CD14-positive monocyte (primary cell): ENCODE measurements at regions not wholly inside any gene's neighbourhood (a gene's known extent, or its start where the extent isn't known, plus 50 kb on each side); places are given as distances from the start of the nearest gene placed in this dataset.

ENCODE experiments used
- DNase-seq, 3 donors: peaks; one replicate each; pipeline ENCODE4 v3.0.0-alpha.2; 2011 to 2022
- H2AFZ ChIP-seq: 2 replicates; pipeline ENCODE4 v1.6.0; 2012; ENCODE audit warnings: mild to moderate bottlenecking, low read depth, low read length, inconsistent platforms; ENCODE audit not compliant: insufficient read depth, poor library complexity, severe bottlenecking
- H3K27ac ChIP-seq, 2 donors: 1 replicate in 1 of 2; 2 replicates in 1 of 2; pipeline ENCODE4 v1.5.1; 2012 to 2013; ENCODE audit warnings: low read length in 2 of 2, control low read depth in 1 of 2, inconsistent platforms in 1 of 2, low read depth in 1 of 2, mild to moderate bottlenecking in 1 of 2
- H3K27me3 ChIP-seq, 2 donors: one replicate each; pipeline versions ENCODE4 v1.6.0 to v1.6.1; 2011 to 2013; ENCODE audit warnings: low read length in 2 of 2; ENCODE audit not compliant: control insufficient read depth in 2 of 2, insufficient read depth in 2 of 2
- H3K36me3 ChIP-seq, 2 donors: replicated peaks in 1 of 2; 1 replicate in 1 of 2; 2 replicates in 1 of 2; pipeline versions ENCODE4 v1.5.1 to v1.6.1; 2012 to 2013; ENCODE audit warnings: low read length in 2 of 2, control low read depth in 1 of 2, inconsistent platforms in 1 of 2, mild to moderate bottlenecking in 1 of 2; ENCODE audit not compliant: insufficient read depth in 2 of 2, control insufficient read depth in 1 of 2
- H3K4me1 ChIP-seq, 2 donors: 1 replicate in 1 of 2; 2 replicates in 1 of 2; pipeline versions ENCODE4 v1.5.1 to v1.6.1; 2012 to 2013; ENCODE audit warnings: low read length in 2 of 2, control low read depth in 1 of 2, inconsistent platforms in 1 of 2, mild to moderate bottlenecking in 1 of 2, moderate library complexity in 1 of 2; ENCODE audit not compliant: insufficient read depth in 2 of 2, control insufficient read depth in 1 of 2
- H3K4me2 ChIP-seq: replicated peaks from 2 replicates; pipeline ENCODE3; 2012; ENCODE audit warnings: low read length, moderate library complexity, mild to moderate bottlenecking; ENCODE audit not compliant: poor library complexity, severe bottlenecking; ENCODE audit errors: extremely low read depth
- H3K4me3 ChIP-seq, 3 experiments: fragments of 200-600 bp in 1 of 3; sonication (generic) in 1 of 3; replicated peaks in 1 of 3; 1 replicate in 2 of 3; 2 replicates in 1 of 3; pipeline ENCODE4 v1.5.1; 2011 to 2013; ENCODE audit warnings: low read length in 3 of 3, mild to moderate bottlenecking in 3 of 3, control low read depth in 2 of 3, low read depth in 2 of 3, inconsistent platforms in 1 of 3, moderate library complexity in 1 of 3
- H3K79me2 ChIP-seq: 2 replicates; pipeline ENCODE4 v1.6.0; 2012; ENCODE audit warnings: mild to moderate bottlenecking, control low read depth, inconsistent platforms, low read length, moderate library complexity; ENCODE audit not compliant: insufficient read depth
- H3K9ac ChIP-seq: 2 replicates; pipeline ENCODE4 v1.6.0; 2017; ENCODE audit warnings: low read length, mild to moderate bottlenecking; ENCODE audit not compliant: insufficient read depth, poor library complexity, severe bottlenecking
- H3K9me3 ChIP-seq, 2 donors: replicated peaks in 1 of 2; 1 replicate in 1 of 2; 2 replicates in 1 of 2; pipeline versions ENCODE4 v1.5.1 to v1.6.1; 2012 to 2013; ENCODE audit warnings: low read length in 2 of 2, control low read depth in 1 of 2; ENCODE audit not compliant: control insufficient read depth in 1 of 2, insufficient read depth in 1 of 2
- H4K20me1 ChIP-seq: 2 replicates; pipeline ENCODE4 v1.6.0; 2012; ENCODE audit warnings: mild to moderate bottlenecking, low read length, control low read depth, moderate library complexity; ENCODE audit not compliant: insufficient read depth
- H3K27ac Mint-ChIP-seq, 7 donors: one replicate each; pipeline ENCODE4 v1.8.0; 2020; ENCODE audit warnings: mild to moderate bottlenecking in 7 of 7, mixed read lengths in 7 of 7, moderate library complexity in 6 of 7, inconsistent platforms in 2 of 7
- H3K27me3 Mint-ChIP-seq, 3 donors: one replicate each; pipeline ENCODE4 v1.8.0; 2021 to 2022; ENCODE audit warnings: low read depth in 3 of 3, mild to moderate bottlenecking in 3 of 3, mixed read lengths in 3 of 3, moderate library complexity in 3 of 3, inconsistent platforms in 1 of 3
- H3K36me3 Mint-ChIP-seq, 2 donors: one replicate each; pipeline ENCODE4 v1.8.0; 2020; ENCODE audit warnings: mixed read lengths in 2 of 2, inconsistent platforms in 1 of 2, mild to moderate bottlenecking in 1 of 2
- H3K4me1 Mint-ChIP-seq: one replicate; pipeline ENCODE4 v1.8.0; 2020; ENCODE audit warnings: mild to moderate bottlenecking, mixed read lengths
- H3K4me3 Mint-ChIP-seq, 2 donors: one replicate each; pipeline ENCODE4 v1.8.0; 2020; ENCODE audit warnings: mild to moderate bottlenecking in 2 of 2, mixed read lengths in 2 of 2, moderate library complexity in 1 of 2
- H3K9me3 Mint-ChIP-seq, 7 donors: one replicate each; pipeline ENCODE4 v1.8.0; 2020 to 2022; ENCODE audit warnings: mixed read lengths in 7 of 7, mild to moderate bottlenecking in 6 of 7, moderate library complexity in 6 of 7, inconsistent platforms in 2 of 7
- CTCF ChIP-seq: fragments of 200-600 bp; IDR thresholded peaks from one replicate; pipeline ENCODE4 v1.8.0; 2022; ENCODE audit warnings: antibody characterized with exemption, mild to moderate bottlenecking
- WGBS: methylation state at CpG from one replicate; pipeline ENCODE4 v1.1.5; 2013; ENCODE audit warnings: missing lambda C conversion rate; ENCODE audit not compliant: insufficient coverage; 5-methylcytosine and 5-hydroxymethylcytosine counted together
- intact Hi-C, 2 donors: fragments of 100-400 bp; cut with micrococcal nuclease; formaldehyde crosslinking; loops; one replicate each; pipeline versions ENCODE4 v1.15.0 to v1.15.1; 2023

DNA sequence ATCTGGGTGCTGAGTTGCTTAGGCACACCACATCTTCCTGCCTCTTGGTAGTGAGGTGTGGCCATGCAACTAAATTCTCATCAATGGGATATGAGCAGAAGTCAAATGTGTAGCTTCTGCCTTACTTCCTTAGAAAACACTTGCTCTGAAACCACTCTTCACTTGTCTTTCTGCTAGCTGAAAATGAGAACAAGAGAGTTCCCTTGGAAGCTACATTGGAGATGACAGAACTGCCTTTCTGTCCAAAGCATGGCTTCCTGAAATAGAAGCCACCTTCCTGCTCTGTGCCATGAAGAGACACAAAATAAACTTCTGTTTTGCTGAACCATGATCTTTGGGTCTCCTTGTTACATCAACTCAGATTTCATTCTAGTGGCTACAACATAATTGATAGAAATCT, 659.9 kb downstream of the IRS1 start:
- intact Hi-C loops = loop anchor here (5.0 to 10.0 kb wide), 4 partner anchors 105 to 285 kb away; no protein-coding TSS in a partner anchor
- no peaks in the 10 kb centered on the region for H4K20me1 ChIP-seq
- Mint-ChIP-seq H3K4me1 (peaks cover 50% of the 10 kb centered on the region), H3K9me3 (peaks cover 0 to 2% (median 0%) of the 10 kb centered on the region in 7 donors), H3K27ac (peak overlapping the region; percentile 41 to 87 (median 81)), H3K27me3 (peaks cover 0 to 2% (median 0%) of the 10 kb centered on the region in 3 donors), H3K4me3 (no peak overlapping the region), H3K36me3 (peaks cover 0 to 6% of the 10 kb centered on the region in 2 donors)
- H3K27ac ChIP-seq = peak overlapping the region; percentile 27 to 71
- peaks cover 53 to 58% of the 10 kb centered on the region in 2 donors for H3K4me1 ChIP-seq
- TF ChIP-seq CTCF = no peak
- H3K27me3 ChIP-seq = no peaks in the 10 kb centered on the region
- H3K79me2 ChIP-seq = no peaks in the 10 kb centered on the region
- peak; percentile 33 to 37 (median 35) for DNase-seq
- no peak overlapping the region for H3K4me3 ChIP-seq
- no peaks in the 10 kb centered on the region for H3K9me3 ChIP-seq
- H2AFZ ChIP-seq = no peak overlapping the region
- no peak overlapping the region for H3K4me2 ChIP-seq
- H3K36me3 ChIP-seq = no peaks in the 10 kb centered on the region
- H3K9ac ChIP-seq = no peak overlapping the region

GRCh38 chr2:226137201-226137811, 662.3 kb downstream of the IRS1 start:
- Histone ChIP-seq H3K9ac (peak overlapping the region; percentile 63), H3K79me2 (no peaks in the 10 kb centered on the region), H3K4me2 (peak overlapping the region; percentile 41), H4K20me1 (no peaks in the 10 kb centered on the region), H2AFZ (no peak overlapping the region), H3K27me3 (no peaks in the 10 kb centered on the region), H3K36me3 (no peaks in the 10 kb centered on the region), H3K4me1 (peaks cover 57 to 70% of the 10 kb centered on the region in 2 donors), H3K4me3 (peak overlapping the region in 1 of 3 experiments; percentile 33), H3K27ac (peak overlapping the region; percentile 96 to 97), H3K9me3 (no peaks in the 10 kb centered on the region)
- Mint-ChIP-seq H3K36me3 (peaks cover 0 to 6% of the 10 kb centered on the region in 2 donors), H3K4me3 (peak overlapping the region; percentile 26 to 32), H3K27ac (peak overlapping the region; percentile 90 to 98 (median 96)), H3K4me1 (peaks cover 62% of the 10 kb centered on the region), H3K27me3 (peaks cover 0 to 2% (median 0%) of the 10 kb centered on the region in 3 donors), H3K9me3 (peaks cover 0 to 5% (median 0%) of the 10 kb centered on the region in 7 donors)
- 30% methylated on average over 2 of the region's 4 CpGs for WGBS
- TF ChIP-seq CTCF = no peak
- intact Hi-C loops = loop anchor here (5.0 to 10.0 kb wide), 4 partner anchors 103 to 287 kb away; no protein-coding TSS in a partner anchor
- peak; percentile 58 to 81 (median 75) for DNase-seq
